ENCODE measurements at regions not wholly inside any gene's neighbourhood (a gene's known extent, or its start where the extent isn't known, plus 50 kb on each side); places are given as distances from the start of the nearest gene placed in this dataset.

- Mint-ChIP-seq H3K27ac (no peak overlapping the region), H3K36me3 (no peaks in the 10 kb centered on the region), H3K9me3 (peaks cover 0 to 7% (median 2%) of the 10 kb centered on the region in 5 donors), H3K27me3 (no peaks in the 10 kb centered on the region), H3K4me3 (no peak overlapping the region), H3K4me1 (no peaks in the 10 kb centered on the region)
- Histone ChIP-seq H3K9me3 (ENCODE audit: low read length) (no peaks in the 10 kb centered on the region), H3K27ac (ENCODE audit: low read depth, low read length) (no peak overlapping the region), H3K4me3 (ENCODE audit: low read length) (no peak overlapping the region), H3K27me3 (ENCODE audit: insufficient read depth, low read length, poor library complexity, severe bottlenecking) (no peaks in the 10 kb centered on the region), H3K36me3 (ENCODE audit: insufficient read depth, low read length) (no peaks in the 10 kb centered on the region), H3K4me1 (ENCODE audit: insufficient read depth, low read length) (no peaks in the 10 kb centered on the region)
- DNase-seq, result no peak
- ChIA-PET POLR2A (no interaction called here), CTCF (no interaction called here)
Measured at GRCh38 chr4:27828843-27829242, 968.2 kb downstream of the STIM2 start.

GRCh38 chr4:27830251-27830650, 969.6 kb downstream of the STIM2 start:
- H3K36me3 Mint-ChIP-seq, result no peaks in the 10 kb centered on the region
- H3K4me3 Mint-ChIP-seq, result no peak overlapping the region
- Histone ChIP-seq H3K27me3 (ENCODE audit: insufficient read depth, low read length, poor library complexity, severe bottlenecking) (no peaks in the 10 kb centered on the region), H3K36me3 (ENCODE audit: insufficient read depth, low read length) (no peaks in the 10 kb centered on the region), H3K4me3 (ENCODE audit: low read length) (no peak overlapping the region), H3K27ac (ENCODE audit: low read depth, low read length) (no peak overlapping the region), H3K4me1 (ENCODE audit: insufficient read depth, low read length) (no peaks in the 10 kb centered on the region), H3K9me3 (ENCODE audit: low read length) (no peaks in the 10 kb centered on the region)
- ChIA-PET POLR2A (no interaction called here), CTCF (no interaction called here)
- H3K9me3 Mint-ChIP-seq, result peaks cover 0 to 6% (median 4%) of the 10 kb centered on the region in 5 donors
- DNase-seq, result no peak
- no peaks in the 10 kb centered on the region for H3K4me1 Mint-ChIP-seq
- H3K27ac Mint-ChIP-seq, result no peak overlapping the region
- H3K27me3 Mint-ChIP-seq, result no peaks in the 10 kb centered on the region

GRCh38 chr4:27835851-27836250, 975.2 kb downstream of the STIM2 start:
- Mint-ChIP-seq H3K9me3 (peaks cover 2 to 14% (median 2%) of the 10 kb centered on the region in 5 donors), H3K4me3 (no peak overlapping the region), H3K27me3 (no peaks in the 10 kb centered on the region), H3K36me3 (no peaks in the 10 kb centered on the region), H3K27ac (no peak overlapping the region), H3K4me1 (no peaks in the 10 kb centered on the region)
- ChIA-PET POLR2A (no interaction called here), CTCF (no interaction called here)
- Histone ChIP-seq H3K27ac (ENCODE audit: low read depth, low read length) (no peak overlapping the region), H3K27me3 (ENCODE audit: insufficient read depth, low read length, poor library complexity, severe bottlenecking) (no peaks in the 10 kb centered on the region), H3K9me3 (ENCODE audit: low read length) (no peaks in the 10 kb centered on the region), H3K36me3 (ENCODE audit: insufficient read depth, low read length) (no peaks in the 10 kb centered on the region), H3K4me1 (ENCODE audit: insufficient read depth, low read length) (no peaks in the 10 kb centered on the region), H3K4me3 (ENCODE audit: low read length) (no peak overlapping the region)
- DNase-seq, result no peak

GRCh38 chr4:27836523-27836922, 975.9 kb downstream of the STIM2 start:
- H3K36me3 Mint-ChIP-seq, result no peaks in the 10 kb centered on the region
- CTCF ChIA-PET, result no interaction called here
- Histone ChIP-seq H3K9me3 (ENCODE audit: low read length) (no peaks in the 10 kb centered on the region), H3K27me3 (ENCODE audit: insufficient read depth, low read length, poor library complexity, severe bottlenecking) (no peaks in the 10 kb centered on the region), H3K27ac (ENCODE audit: low read depth, low read length) (no peak overlapping the region), H3K36me3 (ENCODE audit: insufficient read depth, low read length) (no peaks in the 10 kb centered on the region), H3K4me3 (ENCODE audit: low read length) (no peak overlapping the region), H3K4me1 (ENCODE audit: insufficient read depth, low read length) (no peaks in the 10 kb centered on the region)
- POLR2A ChIA-PET, result no interaction called here
- DNase-seq, result no peak
- H3K27ac Mint-ChIP-seq, result no peak overlapping the region
- peaks cover 2 to 17% (median 2%) of the 10 kb centered on the region in 5 donors for H3K9me3 Mint-ChIP-seq
- no peaks in the 10 kb centered on the region for H3K27me3 Mint-ChIP-seq
- no peak overlapping the region for H3K4me3 Mint-ChIP-seq
- no peaks in the 10 kb centered on the region for H3K4me1 Mint-ChIP-seq

GRCh38 chr4:27843776-27844175, 983.1 kb downstream of the STIM2 start:
- ChIA-PET CTCF (no interaction called here), POLR2A (no interaction called here)
- no peaks in the 10 kb centered on the region for H3K4me1 Mint-ChIP-seq
- H3K27me3 Mint-ChIP-seq, result no peaks in the 10 kb centered on the region
- no peak overlapping the region for H3K27ac Mint-ChIP-seq
- no peaks in the 10 kb centered on the region for H3K27me3 ChIP-seq (ENCODE audit: insufficient read depth, low read length, poor library complexity, severe bottlenecking)
- peaks cover 0 to 17% (median 4%) of the 10 kb centered on the region in 5 donors for H3K9me3 Mint-ChIP-seq
- no peak overlapping the region for H3K4me3 Mint-ChIP-seq
- no peaks in the 10 kb centered on the region for H3K36me3 ChIP-seq (ENCODE audit: insufficient read depth, low read length)
- no peaks in the 10 kb centered on the region for H3K4me1 ChIP-seq (ENCODE audit: insufficient read depth, low read length)
- H3K27ac ChIP-seq (ENCODE audit: low read depth, low read length), result no peak overlapping the region
- no peak overlapping the region for H3K4me3 ChIP-seq (ENCODE audit: low read length)
- DNase-seq, result no peak
- no peaks in the 10 kb centered on the region for H3K9me3 ChIP-seq (ENCODE audit: low read length)
- H3K36me3 Mint-ChIP-seq, result no peaks in the 10 kb centered on the region

- no peak overlapping the region for H3K4me3 ChIP-seq (ENCODE audit: low read length)
- ChIA-PET CTCF (no interaction called here), POLR2A (no interaction called here)
- H3K9me3 ChIP-seq (ENCODE audit: low read length), result no peaks in the 10 kb centered on the region
- H3K4me1 Mint-ChIP-seq, result no peaks in the 10 kb centered on the region
- no peak overlapping the region for H3K4me3 Mint-ChIP-seq
- H3K27ac Mint-ChIP-seq, result no peak overlapping the region
- H3K27ac ChIP-seq (ENCODE audit: low read depth, low read length), result no peak overlapping the region
- no peaks in the 10 kb centered on the region for H3K4me1 ChIP-seq (ENCODE audit: insufficient read depth, low read length)
- H3K27me3 ChIP-seq (ENCODE audit: insufficient read depth, low read length, poor library complexity, severe bottlenecking), result no peaks in the 10 kb centered on the region
- no peaks in the 10 kb centered on the region for H3K36me3 ChIP-seq (ENCODE audit: insufficient read depth, low read length)
- no peaks in the 10 kb centered on the region for H3K36me3 Mint-ChIP-seq
- no peak for DNase-seq
- H3K9me3 Mint-ChIP-seq, result peaks cover 2 to 17% (median 4%) of the 10 kb centered on the region in 5 donors
- H3K27me3 Mint-ChIP-seq, result no peaks in the 10 kb centered on the region
Measured at GRCh38 chr4:27844376-27844775, 983.7 kb downstream of the STIM2 start.

- H3K36me3 ChIP-seq (ENCODE audit: insufficient read depth, low read length), result no peaks in the 10 kb centered on the region
- CTCF ChIA-PET, result no interaction called here
- POLR2A ChIA-PET, result no interaction called here
- no peaks in the 10 kb centered on the region for H3K27me3 Mint-ChIP-seq
- H3K4me1 ChIP-seq (ENCODE audit: insufficient read depth, low read length), result no peaks in the 10 kb centered on the region
- peaks cover 4 to 9% (median 5%) of the 10 kb centered on the region in 5 donors for H3K9me3 Mint-ChIP-seq
- H3K4me3 ChIP-seq (ENCODE audit: low read length), result no peak overlapping the region
- H3K4me3 Mint-ChIP-seq, result no peak overlapping the region
- no peaks in the 10 kb centered on the region for H3K27me3 ChIP-seq (ENCODE audit: insufficient read depth, low read length, poor library complexity, severe bottlenecking)
- H3K4me1 Mint-ChIP-seq, result no peaks in the 10 kb centered on the region
- no peak for DNase-seq
- H3K27ac ChIP-seq (ENCODE audit: low read depth, low read length), result no peak overlapping the region
- H3K9me3 ChIP-seq (ENCODE audit: low read length), result no peaks in the 10 kb centered on the region
- H3K36me3 Mint-ChIP-seq, result no peaks in the 10 kb centered on the region
- H3K27ac Mint-ChIP-seq, result no peak overlapping the region
Measured at GRCh38 chr4:27846951-27847350, 986.3 kb downstream of the STIM2 start.

GRCh38 chr4:27861381-27861787, 1000.7 kb downstream of the STIM2 start:
- no peaks in the 10 kb centered on the region for H3K27me3 Mint-ChIP-seq
- Histone ChIP-seq H3K27me3 (ENCODE audit: insufficient read depth, low read length, poor library complexity, severe bottlenecking) (no peaks in the 10 kb centered on the region), H3K4me3 (ENCODE audit: low read length) (no peak overlapping the region), H3K27ac (ENCODE audit: low read depth, low read length) (no peak overlapping the region), H3K4me1 (ENCODE audit: insufficient read depth, low read length) (no peaks in the 10 kb centered on the region), H3K9me3 (ENCODE audit: low read length) (no peaks in the 10 kb centered on the region), H3K36me3 (ENCODE audit: insufficient read depth, low read length) (no peaks in the 10 kb centered on the region)
- ChIA-PET POLR2A (no interaction called here), CTCF (no interaction called here)
- H3K27ac Mint-ChIP-seq, result no peak overlapping the region
- no peak for DNase-seq
- H3K4me1 Mint-ChIP-seq, result no peaks in the 10 kb centered on the region
- H3K9me3 Mint-ChIP-seq, result peaks cover 0 to 32% (median 11%) of the 10 kb centered on the region in 5 donors
- no peaks in the 10 kb centered on the region for H3K36me3 Mint-ChIP-seq
- no peak overlapping the region for H3K4me3 Mint-ChIP-seq

- no peaks in the 10 kb centered on the region for H3K9me3 ChIP-seq (ENCODE audit: low read length)
Measured at GRCh38 chr4:27861802-27862201, 1001.2 kb downstream of the STIM2 start.

More at GRCh38 chr4:27861802-27862201, 1001.2 kb downstream of the STIM2 start:
- Mint-ChIP-seq H3K4me3 (no peak overlapping the region), H3K27me3 (no peaks in the 10 kb centered on the region), H3K27ac (no peak overlapping the region), H3K9me3 (peaks cover under 1 to 36% (median 12%) of the 10 kb centered on the region in 5 donors), H3K36me3 (no peaks in the 10 kb centered on the region), H3K4me1 (no peaks in the 10 kb centered on the region)
- Histone ChIP-seq H3K4me3 (ENCODE audit: low read length) (no peak overlapping the region), H3K27ac (ENCODE audit: low read depth, low read length) (no peak overlapping the region), H3K36me3 (ENCODE audit: insufficient read depth, low read length) (no peaks in the 10 kb centered on the region), H3K27me3 (ENCODE audit: insufficient read depth, low read length, poor library complexity, severe bottlenecking) (no peaks in the 10 kb centered on the region), H3K4me1 (ENCODE audit: insufficient read depth, low read length) (no peaks in the 10 kb centered on the region)
- CTCF ChIA-PET, result no interaction called here
- POLR2A ChIA-PET, result no interaction called here
- DNase-seq, result no peak
